D721Med (cell line): ENCODE measurements at regions not wholly inside any gene's neighbourhood (a gene's known extent, or its start where the extent isn't known, plus 50 kb on each side); places are given as distances from the start of the nearest gene placed in this dataset.

Experiments
- DNase-seq: peaks from one replicate; pipeline ENCODE4 v3.0.0; 2011; ENCODE audit warnings: low spot score; ENCODE audit not compliant: insufficient read length
- FAIRE-seq: peaks from 2 replicates; lab custom pipeline; 2011; peaks lifted over from hg19 to GRCh38; lab: Jason Lieb, UNC
- TF ChIP-seq, protein P1 (sequence below): IDR thresholded peaks from 2 replicates; pipeline ENCODE4 v1.5.1; 2012; ENCODE audit warnings: mild to moderate bottlenecking, control low read depth; ENCODE audit not compliant: insufficient read depth; ENCODE audit errors: missing control alignments

DNA sequence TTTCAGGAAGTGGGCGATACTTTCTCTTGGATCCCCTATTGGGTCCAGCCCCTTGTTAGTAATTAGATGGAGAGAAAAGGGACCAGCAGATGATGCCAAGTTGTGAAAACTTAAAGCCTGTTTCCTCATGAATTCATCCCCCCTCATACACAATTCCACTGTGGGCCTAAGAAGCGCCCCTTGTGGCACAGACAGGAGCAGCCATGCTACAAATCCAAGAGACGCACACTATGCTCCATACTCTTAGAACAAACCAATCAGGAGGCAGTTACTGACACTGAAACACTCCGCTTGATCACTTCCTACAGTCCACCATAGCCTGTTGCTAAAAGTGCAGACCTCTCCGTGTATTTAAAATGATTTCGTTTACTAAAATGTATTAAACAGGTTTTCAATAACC is 111.3 kb upstream of the ARRDC4 start:
- DNase-seq (no peak), FAIRE-seq (no peak)
- TF ChIP-seq, protein P1, sequence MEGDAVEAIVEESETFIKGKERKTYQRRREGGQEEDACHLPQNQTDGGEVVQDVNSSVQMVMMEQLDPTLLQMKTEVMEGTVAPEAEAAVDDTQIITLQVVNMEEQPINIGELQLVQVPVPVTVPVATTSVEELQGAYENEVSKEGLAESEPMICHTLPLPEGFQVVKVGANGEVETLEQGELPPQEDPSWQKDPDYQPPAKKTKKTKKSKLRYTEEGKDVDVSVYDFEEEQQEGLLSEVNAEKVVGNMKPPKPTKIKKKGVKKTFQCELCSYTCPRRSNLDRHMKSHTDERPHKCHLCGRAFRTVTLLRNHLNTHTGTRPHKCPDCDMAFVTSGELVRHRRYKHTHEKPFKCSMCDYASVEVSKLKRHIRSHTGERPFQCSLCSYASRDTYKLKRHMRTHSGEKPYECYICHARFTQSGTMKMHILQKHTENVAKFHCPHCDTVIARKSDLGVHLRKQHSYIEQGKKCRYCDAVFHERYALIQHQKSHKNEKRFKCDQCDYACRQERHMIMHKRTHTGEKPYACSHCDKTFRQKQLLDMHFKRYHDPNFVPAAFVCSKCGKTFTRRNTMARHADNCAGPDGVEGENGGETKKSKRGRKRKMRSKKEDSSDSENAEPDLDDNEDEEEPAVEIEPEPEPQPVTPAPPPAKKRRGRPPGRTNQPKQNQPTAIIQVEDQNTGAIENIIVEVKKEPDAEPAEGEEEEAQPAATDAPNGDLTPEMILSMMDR: no peak

DNA sequence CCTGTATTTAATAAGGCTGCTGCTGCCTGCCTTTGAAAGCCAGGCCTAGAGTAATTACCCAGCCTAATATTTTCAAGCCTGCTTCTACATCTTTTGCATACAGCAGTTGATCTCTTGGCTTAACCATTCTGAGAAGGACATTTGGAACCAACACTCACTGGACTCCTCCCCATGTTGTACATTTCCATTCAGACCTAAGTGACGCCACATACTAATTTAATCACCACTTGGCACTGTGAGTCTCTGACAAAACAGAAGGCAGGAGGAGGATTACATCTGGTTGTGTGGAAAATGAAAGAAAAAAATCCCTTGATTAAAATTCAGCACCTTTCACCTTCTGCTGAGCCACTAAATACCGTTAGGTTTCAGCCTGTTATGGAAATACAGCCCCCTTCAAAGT is 102.2 kb upstream of the ARRDC4 start:
- no peak for FAIRE-seq
- TF ChIP-seq, protein P1: no peak
- DNase-seq: no peak

DNA sequence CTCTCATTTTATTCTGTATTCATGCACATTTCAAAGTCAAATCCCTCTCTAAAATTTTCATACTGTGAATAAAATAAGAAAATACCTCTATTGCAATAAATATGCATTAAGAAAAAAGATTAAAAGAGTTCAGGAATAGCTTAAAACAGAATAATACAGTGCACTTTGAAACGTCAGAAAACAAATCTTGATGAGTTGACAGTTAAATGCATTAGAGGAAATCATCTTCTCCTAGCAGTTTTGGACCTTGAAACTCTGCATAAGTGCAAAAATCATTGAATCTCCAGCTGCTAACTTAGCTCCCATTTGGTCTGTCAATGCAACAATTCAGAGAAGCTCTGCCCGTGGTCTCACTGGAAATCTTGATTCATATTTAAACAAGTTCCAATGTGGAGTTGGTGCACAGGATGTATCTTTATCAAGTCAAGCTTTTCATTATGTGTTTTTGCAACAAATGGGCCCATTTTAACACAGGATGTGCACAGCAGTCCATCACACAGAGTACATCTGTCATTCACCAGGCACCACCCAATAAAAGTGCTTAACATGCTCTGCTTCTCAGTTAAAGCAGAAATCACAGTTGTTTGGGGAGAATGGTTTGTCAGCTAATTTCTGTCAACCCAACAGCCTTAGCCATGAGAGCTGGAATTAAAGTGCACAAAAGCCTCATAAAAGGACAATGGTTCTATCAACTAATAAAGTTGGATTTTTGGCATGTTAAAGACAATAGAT is 98.8 kb upstream of the ARRDC4 start:
- TF ChIP-seq, protein P1: no peak
- no peak for DNase-seq
- no peak for FAIRE-seq

DNA sequence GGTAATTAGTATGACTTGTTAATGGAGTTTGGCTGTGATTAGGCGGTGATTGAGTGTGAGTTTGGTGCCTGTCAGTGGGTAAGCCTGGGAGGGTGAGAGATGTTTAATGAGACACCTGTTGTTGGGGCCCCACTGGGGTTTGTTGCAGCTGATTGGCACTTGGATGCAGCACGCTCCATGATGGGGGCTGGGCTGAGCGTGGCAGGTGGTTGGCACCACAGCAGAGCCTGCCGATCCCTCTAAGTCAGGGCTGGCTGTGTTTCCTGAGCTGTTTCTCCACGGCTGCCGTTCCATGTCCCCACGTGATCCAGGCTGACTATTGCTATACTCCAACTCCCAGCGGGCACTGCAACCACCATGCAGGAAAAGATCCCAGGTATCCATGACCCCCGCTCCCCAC is 93.5 kb upstream of the ARRDC4 start:
- FAIRE-seq: no peak
- no peak for DNase-seq
- TF ChIP-seq, protein P1: no peak

DNA sequence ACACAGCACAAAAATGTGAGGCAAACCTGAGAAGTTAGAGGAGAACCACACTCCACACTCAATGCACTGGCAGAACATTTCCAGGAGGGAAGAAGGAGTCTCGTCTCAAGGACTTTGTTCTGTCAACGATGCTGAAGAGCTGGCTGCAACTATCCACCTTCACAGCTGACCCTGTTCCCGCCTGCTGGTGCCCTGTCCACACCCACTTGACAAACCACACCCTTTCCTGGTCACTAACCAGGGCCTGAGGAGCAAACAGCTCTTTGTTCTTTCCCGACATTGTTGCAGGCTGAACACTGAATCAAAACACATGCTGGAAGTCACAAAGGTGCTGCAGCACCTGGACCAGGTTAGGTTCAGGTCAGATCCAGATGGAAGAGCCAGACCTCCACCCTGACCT is 92.6 kb upstream of the ARRDC4 start:
- FAIRE-seq (no peak), DNase-seq (no peak)
- TF ChIP-seq, protein P1: no peak

DNA sequence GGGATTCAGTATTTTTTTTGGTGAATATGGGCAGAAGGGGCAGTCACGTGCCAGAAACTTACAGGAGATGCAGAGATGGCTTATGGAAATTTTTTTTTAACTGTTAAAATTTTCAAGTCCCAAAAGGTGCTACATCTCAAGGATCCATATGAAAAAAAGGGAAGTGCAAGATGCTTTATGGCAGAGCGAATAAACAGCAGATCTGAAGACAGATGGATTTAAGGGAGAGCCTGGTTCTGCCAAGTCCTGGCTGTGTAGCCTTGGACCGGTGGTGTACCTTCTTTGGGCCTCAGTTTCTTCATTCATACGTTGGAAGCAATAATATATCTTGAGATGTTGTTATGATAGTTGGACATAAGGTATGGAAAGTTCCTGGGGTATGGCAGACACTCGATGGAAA is 91.5 kb upstream of the ARRDC4 start:
- no peak for DNase-seq
- FAIRE-seq: no peak
- TF ChIP-seq, protein P1: no peak

DNA sequence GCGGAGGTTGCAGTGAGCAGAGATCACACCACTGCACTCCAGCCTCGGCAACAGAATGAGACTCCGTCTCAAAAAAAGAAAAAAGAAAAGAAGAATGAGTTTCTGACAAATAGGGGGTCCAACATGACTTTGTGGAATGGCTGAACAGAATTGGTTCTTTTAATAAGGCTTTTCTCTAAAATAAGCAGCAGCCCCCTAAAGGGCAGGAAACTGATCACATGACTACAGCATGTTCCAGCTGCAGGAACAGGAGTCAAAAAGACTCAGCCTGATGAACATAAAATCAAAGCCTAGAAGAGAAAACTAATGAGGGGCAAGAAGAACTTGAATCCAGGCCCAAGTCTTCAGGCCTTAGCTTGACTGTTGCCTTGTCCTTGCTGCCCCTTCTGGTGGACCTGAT is 89.7 kb upstream of the ARRDC4 start:
- DNase-seq: no peak
- no peak for FAIRE-seq
- TF ChIP-seq, protein P1: no peak
